GM23338 (cell line): ENCODE measurements at regions not wholly inside any gene's neighbourhood (a gene's known extent, or its start where the extent isn't known, plus 50 kb on each side); places are given as distances from the start of the nearest gene placed in this dataset.

Source experiments
- ATAC-seq: fragments of 200-7000 bp; cut with Tn5 transposase; 3 replicates; pipeline ENCODE4 v1.9.1; 2020
- DNase-seq: peaks from one replicate; pipeline ENCODE4 v3.0.0-alpha.2; 2015; ENCODE audit warnings: low spot score
- H2AFZ ChIP-seq: fragments of 200-600 bp; sonication (generic); 2 replicates; pipeline ENCODE4 v1.8.0; 2016; ENCODE audit warnings: antibody characterized with exemption, mild to moderate bottlenecking, moderate library complexity
- H3F3A ChIP-seq: fragments of 200-600 bp; sonication (generic); replicated peaks from 2 replicates; pipeline ENCODE4 v1.8.0; 2017; ENCODE audit warnings: antibody characterized with exemption, mixed run types, low read depth
- H3K27ac ChIP-seq: fragments of 200-600 bp; sonication (generic); 2 replicates; pipeline ENCODE4 v1.6.1; 2016; ENCODE audit warnings: low read depth
- H3K27me3 ChIP-seq: fragments of 200-600 bp; sonication (generic); 2 replicates; pipeline ENCODE4 v1.8.0; 2016; ENCODE audit warnings: mild to moderate bottlenecking, mixed run types, moderate library complexity; ENCODE audit not compliant: insufficient read depth
- H3K36me3 ChIP-seq: fragments of 200-600 bp; sonication (generic); 2 replicates; pipeline ENCODE4 v1.8.0; 2016; ENCODE audit warnings: mild to moderate bottlenecking; ENCODE audit not compliant: insufficient read depth
- H3K4me1 ChIP-seq: fragments of 200-600 bp; sonication (generic); 2 replicates; pipeline ENCODE4 v1.8.0; 2016; ENCODE audit warnings: mild to moderate bottlenecking, moderate library complexity; ENCODE audit not compliant: insufficient read depth
- H3K4me2 ChIP-seq: fragments of 200-600 bp; sonication (generic); 2 replicates; pipeline ENCODE4 v1.7.1; 2017; ENCODE audit warnings: mixed run types
- H3K4me3 ChIP-seq: fragments of 200-600 bp; sonication (generic); 2 replicates; pipeline ENCODE4 v1.6.1; 2016; ENCODE audit warnings: mixed run types
- H3K79me2 ChIP-seq: fragments of 200-600 bp; sonication (generic); replicated peaks from 2 replicates; pipeline ENCODE4 v1.8.0; 2017; ENCODE audit warnings: mild to moderate bottlenecking; ENCODE audit not compliant: insufficient read depth
- H3K9me2 ChIP-seq: fragments of 200-600 bp; sonication (generic); 2 replicates; pipeline ENCODE4 v1.8.0; 2017; ENCODE audit not compliant: insufficient read depth
- H4K20me1 ChIP-seq: fragments of 200-600 bp; sonication (generic); replicated peaks from 2 replicates; pipeline ENCODE4 v1.8.0; 2017; ENCODE audit warnings: mild to moderate bottlenecking; ENCODE audit not compliant: insufficient read depth
- H3K27ac Mint-ChIP-seq: 2 replicates; pipeline ENCODE4 v1.8.0; 2020; ENCODE audit warnings: inconsistent platforms, mild to moderate bottlenecking, moderate library complexity, mixed read lengths
- H3K27me3 Mint-ChIP-seq: 3 replicates; pipeline ENCODE4 v1.8.0; 2022; ENCODE audit warnings: low read depth, mild to moderate bottlenecking, moderate library complexity, mixed read lengths, inconsistent platforms; ENCODE audit not compliant: insufficient read depth, poor library complexity
- H3K36me3 Mint-ChIP-seq: 3 replicates; pipeline ENCODE4 v1.8.0; 2021; ENCODE audit warnings: low read depth, mild to moderate bottlenecking, inconsistent platforms, moderate library complexity, mixed read lengths
- H3K4me1 Mint-ChIP-seq: 3 replicates; pipeline ENCODE4 v1.8.0; 2020; ENCODE audit warnings: mild to moderate bottlenecking, inconsistent platforms, mixed read lengths
- H3K4me3 Mint-ChIP-seq: 3 replicates; pipeline ENCODE4 v1.8.0; 2021; ENCODE audit warnings: moderate library complexity, mild to moderate bottlenecking, inconsistent platforms, mixed read lengths
- H3K9me3 Mint-ChIP-seq: 3 replicates; pipeline ENCODE4 v1.8.0; 2020; ENCODE audit warnings: moderate library complexity, mild to moderate bottlenecking, inconsistent platforms, mixed read lengths
- CREB1 ChIP-seq: fragments of 250-450 bp; sonication (Bioruptor Pico); IDR thresholded peaks from 2 replicates; pipeline ENCODE4 v1.5.0; 2020; ENCODE audit warnings: low read depth, mild to moderate bottlenecking, moderate library complexity
- EZH2 ChIP-seq: fragments of 200-600 bp; sonication (generic); IDR thresholded peaks from one replicate; pipeline ENCODE4 v1.8.0; 2017; ENCODE audit warnings: antibody characterized with exemption, mild to moderate bottlenecking, low read depth; ENCODE audit not compliant: unreplicated experiment
- EZH2phosphoT487 ChIP-seq: fragments of 200-600 bp; sonication (generic); IDR thresholded peaks from one replicate; pipeline ENCODE4 v1.8.1; 2018; ENCODE audit warnings: antibody characterized with exemption; ENCODE audit not compliant: unreplicated experiment
- NANOG ChIP-seq: IDR thresholded peaks from 2 replicates; pipeline ENCODE4 v1.6.1; 2016; ENCODE audit warnings: antibody characterized with exemption, borderline replicate concordance
- STAT1 ChIP-seq: IDR thresholded peaks from one replicate; pipeline ENCODE4 v1.6.1; 2016; ENCODE audit warnings: antibody characterized with exemption; ENCODE audit not compliant: unreplicated experiment
- ZNF331 ChIP-seq: fragments of 250-450 bp; sonication (Bioruptor Pico); IDR thresholded peaks from 2 replicates; pipeline ENCODE4 v1.5.0; 2020; ENCODE audit warnings: low read depth, mild to moderate bottlenecking, moderate library complexity
- TF ChIP-seq, protein P1 (sequence below): fragments of 250-450 bp; sonication (Bioruptor Pico); IDR thresholded peaks from 2 replicates; pipeline ENCODE4 v1.5.0; 2020; ENCODE audit warnings: mild to moderate bottlenecking, moderate library complexity
- TF ChIP-seq, protein P2 (sequence below): IDR thresholded peaks from one replicate; pipeline ENCODE4 v1.6.1; 2018; ENCODE audit warnings: antibody characterized with exemption; ENCODE audit not compliant: unreplicated experiment

DNA sequence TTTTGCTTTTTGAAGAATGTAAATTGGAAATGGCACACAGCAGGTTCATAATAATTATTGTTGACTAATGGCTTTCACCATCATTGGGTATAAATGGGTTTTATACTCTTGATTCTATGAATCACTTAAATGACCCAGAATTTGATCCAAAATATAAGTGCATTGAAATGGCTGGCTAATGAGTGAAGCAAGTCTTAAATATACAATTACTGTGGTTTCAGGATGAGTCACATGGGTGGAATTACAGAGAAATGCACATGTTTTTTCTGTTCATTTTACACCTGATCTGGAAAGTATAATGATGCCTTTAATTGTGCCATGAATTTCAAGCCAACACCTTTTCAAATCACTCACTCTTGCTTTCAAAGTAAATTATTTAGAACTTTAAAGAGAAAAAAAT lies 380.8 kb upstream of the CD180 start:
- TF ChIP-seq, protein P1, sequence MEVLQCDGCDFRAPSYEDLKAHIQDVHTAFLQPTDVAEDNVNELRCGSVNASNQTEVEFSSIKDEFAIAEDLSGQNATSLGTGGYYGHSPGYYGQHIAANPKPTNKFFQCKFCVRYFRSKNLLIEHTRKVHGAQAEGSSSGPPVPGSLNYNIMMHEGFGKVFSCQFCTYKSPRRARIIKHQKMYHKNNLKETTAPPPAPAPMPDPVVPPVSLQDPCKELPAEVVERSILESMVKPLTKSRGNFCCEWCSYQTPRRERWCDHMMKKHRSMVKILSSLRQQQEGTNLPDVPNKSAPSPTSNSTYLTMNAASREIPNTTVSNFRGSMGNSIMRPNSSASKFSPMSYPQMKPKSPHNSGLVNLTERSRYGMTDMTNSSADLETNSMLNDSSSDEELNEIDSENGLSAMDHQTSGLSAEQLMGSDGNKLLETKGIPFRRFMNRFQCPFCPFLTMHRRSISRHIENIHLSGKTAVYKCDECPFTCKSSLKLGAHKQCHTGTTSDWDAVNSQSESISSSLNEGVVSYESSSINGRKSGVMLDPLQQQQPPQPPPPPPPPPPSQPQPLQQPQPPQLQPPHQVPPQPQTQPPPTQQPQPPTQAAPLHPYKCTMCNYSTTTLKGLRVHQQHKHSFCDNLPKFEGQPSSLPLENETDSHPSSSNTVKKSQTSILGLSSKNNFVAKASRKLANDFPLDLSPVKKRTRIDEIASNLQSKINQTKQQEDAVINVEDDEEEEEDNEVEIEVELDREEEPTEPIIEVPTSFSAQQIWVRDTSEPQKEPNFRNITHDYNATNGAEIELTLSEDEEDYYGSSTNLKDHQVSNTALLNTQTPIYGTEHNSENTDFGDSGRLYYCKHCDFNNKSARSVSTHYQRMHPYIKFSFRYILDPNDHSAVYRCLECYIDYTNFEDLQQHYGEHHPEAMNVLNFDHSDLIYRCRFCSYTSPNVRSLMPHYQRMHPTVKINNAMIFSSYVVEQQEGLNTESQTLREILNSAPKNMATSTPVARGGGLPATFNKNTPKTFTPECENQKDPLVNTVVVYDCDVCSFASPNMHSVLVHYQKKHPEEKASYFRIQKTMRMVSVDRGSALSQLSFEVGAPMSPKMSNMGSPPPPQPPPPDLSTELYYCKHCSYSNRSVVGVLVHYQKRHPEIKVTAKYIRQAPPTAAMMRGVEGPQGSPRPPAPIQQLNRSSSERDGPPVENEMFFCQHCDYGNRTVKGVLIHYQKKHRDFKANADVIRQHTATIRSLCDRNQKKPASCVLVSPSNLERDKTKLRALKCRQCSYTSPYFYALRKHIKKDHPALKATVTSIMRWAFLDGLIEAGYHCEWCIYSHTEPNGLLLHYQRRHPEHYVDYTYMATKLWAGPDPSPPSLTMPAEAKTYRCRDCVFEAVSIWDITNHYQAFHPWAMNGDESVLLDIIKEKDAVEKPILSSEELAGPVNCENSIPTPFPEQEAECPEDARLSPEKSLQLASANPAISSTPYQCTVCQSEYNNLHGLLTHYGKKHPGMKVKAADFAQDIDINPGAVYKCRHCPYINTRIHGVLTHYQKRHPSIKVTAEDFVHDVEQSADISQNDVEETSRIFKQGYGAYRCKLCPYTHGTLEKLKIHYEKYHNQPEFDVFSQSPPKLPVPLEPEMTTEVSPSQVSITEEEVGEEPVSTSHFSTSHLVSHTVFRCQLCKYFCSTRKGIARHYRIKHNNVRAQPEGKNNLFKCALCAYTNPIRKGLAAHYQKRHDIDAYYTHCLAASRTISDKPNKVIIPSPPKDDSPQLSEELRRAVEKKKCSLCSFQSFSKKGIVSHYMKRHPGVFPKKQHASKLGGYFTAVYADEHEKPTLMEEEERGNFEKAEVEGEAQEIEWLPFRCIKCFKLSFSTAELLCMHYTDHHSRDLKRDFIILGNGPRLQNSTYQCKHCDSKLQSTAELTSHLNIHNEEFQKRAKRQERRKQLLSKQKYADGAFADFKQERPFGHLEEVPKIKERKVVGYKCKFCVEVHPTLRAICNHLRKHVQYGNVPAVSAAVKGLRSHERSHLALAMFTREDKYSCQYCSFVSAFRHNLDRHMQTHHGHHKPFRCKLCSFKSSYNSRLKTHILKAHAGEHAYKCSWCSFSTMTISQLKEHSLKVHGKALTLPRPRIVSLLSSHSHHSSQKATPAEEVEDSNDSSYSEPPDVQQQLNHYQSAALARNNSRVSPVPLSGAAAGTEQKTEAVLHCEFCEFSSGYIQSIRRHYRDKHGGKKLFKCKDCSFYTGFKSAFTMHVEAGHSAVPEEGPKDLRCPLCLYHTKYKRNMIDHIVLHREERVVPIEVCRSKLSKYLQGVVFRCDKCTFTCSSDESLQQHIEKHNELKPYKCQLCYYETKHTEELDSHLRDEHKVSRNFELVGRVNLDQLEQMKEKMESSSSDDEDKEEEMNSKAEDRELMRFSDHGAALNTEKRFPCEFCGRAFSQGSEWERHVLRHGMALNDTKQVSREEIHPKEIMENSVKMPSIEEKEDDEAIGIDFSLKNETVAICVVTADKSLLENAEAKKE (CRISPR knock-in tag): no peak
- TF ChIP-seq STAT1 (no peak), EZH2 (no peak), ZNF331 (CRISPR knock-in tag) (no peak)
- peaks cover 5% of the 10 kb centered on the region; the same call in 1 of the 2 replicates for H3K9me2 ChIP-seq
- H4K20me1 ChIP-seq: no peaks in the 10 kb centered on the region
- no peak overlapping the region for H2AFZ ChIP-seq
- no peak overlapping the region for H3K4me2 ChIP-seq
- H3K27me3 Mint-ChIP-seq: no peaks in the 10 kb centered on the region
- no peak overlapping the region for H3K27ac ChIP-seq
- H3K4me3 Mint-ChIP-seq: no peak overlapping the region
- no peaks in the 10 kb centered on the region for H3F3A ChIP-seq
- H3K79me2 ChIP-seq: no peaks in the 10 kb centered on the region
- no peaks in the 10 kb centered on the region for H3K27me3 ChIP-seq
- H3K9me3 Mint-ChIP-seq: no peaks in the 10 kb centered on the region
- H3K4me1 Mint-ChIP-seq: peaks cover 6% of the 10 kb centered on the region; the same call in 2 of the 3 replicates
- no peak overlapping the region for H3K4me3 ChIP-seq
- DNase-seq: no peak
- no peaks in the 10 kb centered on the region for H3K4me1 ChIP-seq
- H3K36me3 ChIP-seq: no peaks in the 10 kb centered on the region
- H3K27ac Mint-ChIP-seq: no peak overlapping the region
- no peaks in the 10 kb centered on the region for H3K36me3 Mint-ChIP-seq
- ATAC-seq: no peak

DNA sequence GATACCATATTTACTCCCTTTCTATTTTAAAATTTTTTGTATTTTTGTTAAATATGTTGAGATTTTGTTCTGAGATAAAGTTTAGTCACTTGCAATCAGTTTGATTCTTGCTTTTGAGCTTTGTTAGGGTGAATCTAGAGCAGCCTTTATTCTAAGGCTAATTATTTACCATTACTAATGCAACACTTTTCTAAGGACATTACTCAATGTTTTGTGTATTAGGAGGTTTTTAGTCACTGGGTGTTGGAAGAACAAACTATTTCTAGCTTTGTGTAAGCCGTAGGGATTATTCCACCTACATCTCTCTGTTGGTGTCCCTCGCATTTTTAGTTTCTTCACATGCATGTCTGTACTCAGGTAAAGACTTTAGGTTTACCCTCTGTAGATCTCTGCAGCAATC lies 379.5 kb upstream of the CD180 start:
- Histone ChIP-seq H3K27me3 (no peaks in the 10 kb centered on the region), H4K20me1 (no peaks in the 10 kb centered on the region), H3K9me2 (peaks cover 1% of the 10 kb centered on the region; the same call in 1 of the 2 replicates), H3K27ac (no peak overlapping the region), H3F3A (no peaks in the 10 kb centered on the region), H3K4me2 (no peak overlapping the region), H3K36me3 (no peaks in the 10 kb centered on the region), H3K4me1 (no peaks in the 10 kb centered on the region), H3K79me2 (no peaks in the 10 kb centered on the region), H3K4me3 (no peak overlapping the region), H2AFZ (no peak overlapping the region; the same call in 1 of the 2 replicates)
- Mint-ChIP-seq H3K4me3 (no peak overlapping the region), H3K4me1 (peaks cover 6% of the 10 kb centered on the region; the same call in 2 of the 3 replicates), H3K27ac (no peak overlapping the region), H3K27me3 (no peaks in the 10 kb centered on the region), H3K9me3 (no peaks in the 10 kb centered on the region), H3K36me3 (no peaks in the 10 kb centered on the region)
- no peak for ATAC-seq
- no peak for DNase-seq
- TF ChIP-seq CREB1 (CRISPR knock-in tag) (no peak), NANOG (no peak), STAT1 (no peak), EZH2phosphoT487 (no peak)
- TF ChIP-seq, protein P2, sequence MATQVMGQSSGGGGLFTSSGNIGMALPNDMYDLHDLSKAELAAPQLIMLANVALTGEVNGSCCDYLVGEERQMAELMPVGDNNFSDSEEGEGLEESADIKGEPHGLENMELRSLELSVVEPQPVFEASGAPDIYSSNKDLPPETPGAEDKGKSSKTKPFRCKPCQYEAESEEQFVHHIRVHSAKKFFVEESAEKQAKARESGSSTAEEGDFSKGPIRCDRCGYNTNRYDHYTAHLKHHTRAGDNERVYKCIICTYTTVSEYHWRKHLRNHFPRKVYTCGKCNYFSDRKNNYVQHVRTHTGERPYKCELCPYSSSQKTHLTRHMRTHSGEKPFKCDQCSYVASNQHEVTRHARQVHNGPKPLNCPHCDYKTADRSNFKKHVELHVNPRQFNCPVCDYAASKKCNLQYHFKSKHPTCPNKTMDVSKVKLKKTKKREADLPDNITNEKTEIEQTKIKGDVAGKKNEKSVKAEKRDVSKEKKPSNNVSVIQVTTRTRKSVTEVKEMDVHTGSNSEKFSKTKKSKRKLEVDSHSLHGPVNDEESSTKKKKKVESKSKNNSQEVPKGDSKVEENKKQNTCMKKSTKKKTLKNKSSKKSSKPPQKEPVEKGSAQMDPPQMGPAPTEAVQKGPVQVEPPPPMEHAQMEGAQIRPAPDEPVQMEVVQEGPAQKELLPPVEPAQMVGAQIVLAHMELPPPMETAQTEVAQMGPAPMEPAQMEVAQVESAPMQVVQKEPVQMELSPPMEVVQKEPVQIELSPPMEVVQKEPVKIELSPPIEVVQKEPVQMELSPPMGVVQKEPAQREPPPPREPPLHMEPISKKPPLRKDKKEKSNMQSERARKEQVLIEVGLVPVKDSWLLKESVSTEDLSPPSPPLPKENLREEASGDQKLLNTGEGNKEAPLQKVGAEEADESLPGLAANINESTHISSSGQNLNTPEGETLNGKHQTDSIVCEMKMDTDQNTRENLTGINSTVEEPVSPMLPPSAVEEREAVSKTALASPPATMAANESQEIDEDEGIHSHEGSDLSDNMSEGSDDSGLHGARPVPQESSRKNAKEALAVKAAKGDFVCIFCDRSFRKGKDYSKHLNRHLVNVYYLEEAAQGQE: no peak
